GM21423 (cell line): ENCODE measurements at regions not wholly inside any gene's neighbourhood (a gene's known extent, or its start where the extent isn't known, plus 50 kb on each side); places are given as distances from the start of the nearest gene placed in this dataset.

Experiments used
- ATAC-seq: cut with Tn5 transposase; IDR thresholded peaks from one replicate; pipeline ENCODE4 v1.9.1; 2021; ENCODE audit warnings: mild to moderate bottlenecking, moderate library complexity; ENCODE audit not compliant: unreplicated experiment

DNA sequence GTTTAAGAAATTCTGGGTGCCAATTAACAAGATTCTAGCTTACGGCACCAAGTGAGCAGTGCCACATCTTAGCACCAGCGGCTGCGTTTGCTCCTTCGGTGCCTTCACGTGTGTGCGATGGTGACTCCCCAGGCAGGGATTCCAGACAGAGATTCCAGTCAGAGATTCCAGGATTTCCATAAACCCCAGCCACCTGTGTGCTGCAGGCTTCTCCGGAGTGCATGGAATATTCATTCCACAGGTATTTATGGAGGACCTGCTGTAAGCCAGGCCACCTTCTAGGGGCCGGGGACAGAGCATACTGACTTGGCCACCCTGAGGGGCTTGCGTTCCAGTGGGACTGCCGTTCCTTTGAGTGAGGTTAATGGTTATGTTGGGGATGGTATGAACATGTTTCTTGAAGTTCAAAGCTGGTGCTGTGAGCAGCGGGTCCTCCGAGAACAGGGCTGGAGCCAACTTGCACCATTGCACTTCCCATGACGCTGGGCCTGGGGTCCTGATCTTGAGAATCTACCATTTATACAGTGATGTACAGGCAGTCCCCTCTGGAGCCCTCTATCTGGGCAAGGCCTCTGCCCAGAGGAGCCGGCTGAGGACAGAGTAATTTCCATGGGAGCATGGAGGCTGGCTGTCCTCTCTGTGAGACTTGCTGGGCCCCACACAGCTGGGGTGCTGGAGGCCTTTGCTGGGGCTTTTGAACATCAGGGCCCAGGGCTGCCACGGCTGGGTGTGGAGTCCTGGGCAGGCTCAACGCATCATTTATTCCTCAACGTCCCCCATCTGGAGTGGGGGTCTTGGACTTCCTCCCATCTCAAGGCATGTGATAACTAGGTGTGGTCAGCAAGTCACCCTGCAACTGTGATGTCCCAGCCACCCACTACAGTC lies 58.8 kb upstream of the AJAP1 start:
- no peak for ATAC-seq

DNA sequence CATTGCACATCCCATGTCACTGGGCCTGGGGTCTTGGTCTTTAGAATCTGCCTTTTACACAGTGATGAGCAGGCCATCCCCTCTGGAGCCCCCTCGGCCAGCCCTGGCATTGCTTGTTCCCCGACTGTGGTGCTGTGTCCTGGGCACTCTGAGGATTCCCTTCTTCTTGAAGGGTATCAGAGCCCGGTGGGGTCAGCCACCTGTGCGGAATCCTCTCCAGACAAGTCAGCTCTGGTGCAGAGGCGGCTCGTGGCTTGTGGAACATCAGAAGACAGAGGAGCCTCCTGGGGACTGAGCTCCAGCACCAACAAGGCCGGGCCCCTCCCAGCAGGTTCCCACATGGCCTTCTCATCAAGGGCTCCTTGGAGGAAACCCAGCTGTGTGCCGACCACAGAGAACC lies 57.9 kb upstream of the AJAP1 start:
- no peak for ATAC-seq

DNA sequence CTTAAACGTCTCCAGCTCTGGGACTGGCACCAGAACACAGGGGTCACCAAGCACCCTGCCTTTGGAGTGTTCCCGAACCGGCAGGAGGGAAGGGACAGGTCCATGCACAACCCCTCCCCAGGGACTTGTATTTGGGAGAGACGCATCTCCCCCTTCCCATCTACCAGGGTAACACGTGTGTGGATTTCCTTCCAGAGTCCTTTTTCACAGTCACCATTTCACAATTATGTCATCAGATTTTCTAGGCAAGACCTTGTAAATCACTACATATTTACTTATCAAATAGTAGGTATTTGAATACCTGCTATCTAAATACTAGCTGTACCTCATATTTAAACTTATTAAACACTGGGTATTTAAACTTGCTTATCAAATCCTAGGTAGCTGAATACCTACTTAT lies 57.4 kb upstream of the AJAP1 start:
- no peak for ATAC-seq

DNA sequence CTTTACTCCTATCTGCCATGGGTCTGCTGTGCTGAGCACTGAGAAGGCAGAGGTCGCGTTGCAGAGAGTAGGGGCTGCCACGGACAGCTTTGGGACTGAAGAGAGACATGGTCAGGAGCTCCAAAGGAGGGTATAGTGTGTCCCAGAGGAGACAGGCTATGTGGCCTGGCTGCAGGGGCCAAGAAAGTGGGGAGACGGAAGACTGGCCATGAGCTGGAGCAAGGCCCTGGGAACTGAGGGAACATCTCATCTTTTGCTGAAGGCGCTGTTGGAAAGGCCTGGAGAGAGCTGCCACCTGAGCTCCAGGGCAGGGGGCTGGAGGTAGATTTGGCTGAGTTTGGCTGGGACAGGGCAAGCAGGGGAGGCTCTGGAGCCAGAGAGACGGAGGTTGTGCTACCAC lies 55.8 kb upstream of the AJAP1 start:
- no peak for ATAC-seq

DNA sequence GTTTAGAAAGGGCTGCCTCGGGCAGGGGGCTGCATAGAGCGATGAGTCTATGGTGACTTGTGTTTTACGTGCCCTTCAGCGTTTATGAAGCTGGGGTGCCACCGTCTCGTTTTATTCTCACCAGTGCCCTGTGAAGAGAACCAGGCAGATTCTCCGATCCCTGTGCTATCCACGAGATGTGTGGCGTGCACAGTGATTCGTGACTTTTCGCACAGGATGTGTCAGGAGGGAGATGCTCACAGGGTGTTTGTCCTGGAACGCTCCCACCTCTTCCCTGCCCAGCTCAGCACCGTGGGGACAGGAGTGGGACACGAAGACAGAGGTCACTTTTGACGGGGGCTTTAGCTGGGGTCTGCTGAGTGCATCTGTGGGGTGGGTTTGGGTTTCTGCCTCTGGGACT lies 54.9 kb upstream of the AJAP1 start:
- ATAC-seq: no peak

DNA sequence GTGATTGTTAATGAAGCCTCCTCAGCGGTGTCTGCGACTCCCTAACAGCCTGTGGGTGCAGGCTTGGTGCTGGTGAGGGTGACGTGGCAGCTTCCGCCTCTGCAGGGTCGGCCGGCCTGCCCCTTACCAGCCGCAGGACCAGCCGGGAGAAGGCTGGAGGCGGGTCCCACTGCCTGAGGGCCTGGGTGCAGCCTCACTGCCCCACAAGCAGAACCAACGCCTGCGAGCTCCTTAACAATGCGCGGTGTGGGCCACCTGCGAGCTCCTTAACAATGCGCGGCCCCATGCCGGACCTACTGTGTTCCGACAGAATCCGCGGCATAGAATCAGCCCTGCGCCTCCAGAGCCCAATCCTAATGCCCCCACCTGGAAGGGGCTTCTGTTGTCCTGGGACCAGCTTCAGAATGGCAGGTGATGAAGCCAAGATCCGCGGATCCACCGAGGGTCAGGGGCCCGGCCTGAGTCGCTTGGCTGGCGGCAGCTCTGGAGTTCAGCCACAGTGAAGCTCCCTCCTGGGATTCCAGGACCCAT lies 54.4 kb upstream of the AJAP1 start:
- ATAC-seq: no peak

DNA sequence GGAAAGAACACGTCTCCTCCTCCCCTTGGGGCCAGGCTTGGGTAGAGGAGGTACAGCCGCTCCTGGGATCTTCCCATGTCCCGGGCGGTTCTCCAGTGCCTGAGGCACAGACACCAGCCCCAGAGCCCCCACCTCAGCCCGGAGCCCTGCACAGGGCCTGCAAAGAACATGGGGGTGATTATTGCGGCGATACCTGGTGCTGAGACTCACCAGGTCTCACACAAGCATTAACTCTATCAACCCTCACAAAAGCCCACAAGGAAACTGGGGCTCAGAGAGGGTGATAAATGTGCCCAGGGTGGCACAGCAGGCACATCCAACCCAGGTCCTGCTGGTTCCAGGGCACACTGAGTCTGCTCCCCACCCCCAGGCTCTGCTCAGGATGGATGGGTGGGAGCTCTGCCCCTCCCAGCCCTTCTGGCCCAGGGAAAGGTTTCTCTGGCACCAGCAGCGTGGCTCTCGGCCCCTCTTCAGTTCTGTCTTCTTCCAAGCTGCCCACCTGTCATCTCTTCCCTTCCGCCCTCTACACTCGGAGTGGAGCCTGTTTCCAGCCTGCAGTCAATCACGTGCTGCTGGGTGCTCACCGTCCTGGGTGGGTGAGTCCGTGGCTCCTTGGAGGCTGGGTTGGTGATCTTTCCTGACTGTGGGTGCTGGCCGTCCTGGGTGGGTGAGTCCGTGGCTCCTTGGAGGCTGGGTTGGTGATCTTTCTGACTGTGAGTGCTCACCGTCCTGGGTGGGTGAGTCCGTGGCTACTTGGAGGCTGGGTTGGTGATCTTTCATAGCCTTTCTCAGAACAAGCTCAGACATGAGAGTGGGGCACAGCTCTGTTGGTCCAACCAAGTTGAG lies 53.6 kb upstream of the AJAP1 start:
- ATAC-seq: no peak

DNA sequence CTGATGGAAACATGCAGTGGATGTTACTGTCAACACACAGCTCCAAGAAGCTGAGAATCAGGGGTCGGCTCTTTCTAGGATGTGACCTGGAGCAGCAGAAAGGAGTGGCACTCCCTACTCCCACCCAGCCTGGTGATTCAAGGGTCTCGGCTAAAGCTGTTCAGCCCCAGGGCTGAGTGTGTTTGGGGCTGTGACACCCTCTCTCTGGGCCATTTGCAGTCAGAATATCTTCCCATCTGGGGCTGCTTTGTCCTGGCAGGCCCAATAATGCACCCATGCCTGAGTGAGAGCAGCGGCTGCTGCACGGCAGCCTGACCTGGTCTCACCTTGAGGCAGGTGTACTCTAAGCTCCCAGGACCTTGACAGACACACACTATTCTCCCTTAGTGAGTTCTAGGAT lies 52.5 kb upstream of the AJAP1 start:
- ATAC-seq: no peak

DNA sequence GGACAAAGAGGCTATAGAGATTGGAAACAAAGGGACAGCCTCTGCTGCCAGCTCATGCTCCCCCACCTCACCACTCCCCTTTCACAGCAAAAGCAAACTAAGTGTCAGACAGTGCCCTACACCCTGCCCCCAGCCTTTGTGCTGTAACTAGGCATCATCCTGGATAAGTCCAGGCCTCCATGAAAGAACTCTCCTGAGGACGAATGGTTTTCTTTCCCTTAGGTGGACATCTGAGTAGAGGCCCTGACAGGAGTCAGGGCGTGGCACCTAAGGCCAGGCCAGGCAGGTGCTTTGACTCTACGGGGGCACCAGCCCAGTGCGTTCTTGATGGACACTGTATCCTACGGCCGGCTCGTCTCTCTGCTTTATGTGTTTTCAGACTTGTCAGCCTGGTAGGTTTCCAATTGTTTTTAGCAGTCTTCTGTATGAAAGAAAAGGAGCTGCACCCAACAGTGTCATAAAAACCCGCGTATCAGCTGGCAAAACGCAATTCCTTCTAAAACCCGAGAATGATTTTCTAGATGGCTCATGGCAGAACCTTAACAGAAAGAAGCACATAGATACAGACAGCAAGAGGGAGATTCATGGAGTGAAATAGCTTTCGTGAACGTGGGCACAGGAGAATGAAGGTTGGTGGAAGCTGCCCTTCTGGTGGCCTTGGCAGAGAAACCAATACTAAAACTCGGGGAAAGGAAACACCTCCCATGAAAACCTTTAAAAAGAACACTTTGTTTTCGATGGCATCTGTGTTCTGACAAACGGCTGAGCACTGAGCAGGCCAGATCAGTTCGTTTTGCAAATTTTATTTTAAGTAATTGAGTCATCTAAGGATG lies 51.7 kb upstream of the AJAP1 start:
- ATAC-seq: no peak

DNA sequence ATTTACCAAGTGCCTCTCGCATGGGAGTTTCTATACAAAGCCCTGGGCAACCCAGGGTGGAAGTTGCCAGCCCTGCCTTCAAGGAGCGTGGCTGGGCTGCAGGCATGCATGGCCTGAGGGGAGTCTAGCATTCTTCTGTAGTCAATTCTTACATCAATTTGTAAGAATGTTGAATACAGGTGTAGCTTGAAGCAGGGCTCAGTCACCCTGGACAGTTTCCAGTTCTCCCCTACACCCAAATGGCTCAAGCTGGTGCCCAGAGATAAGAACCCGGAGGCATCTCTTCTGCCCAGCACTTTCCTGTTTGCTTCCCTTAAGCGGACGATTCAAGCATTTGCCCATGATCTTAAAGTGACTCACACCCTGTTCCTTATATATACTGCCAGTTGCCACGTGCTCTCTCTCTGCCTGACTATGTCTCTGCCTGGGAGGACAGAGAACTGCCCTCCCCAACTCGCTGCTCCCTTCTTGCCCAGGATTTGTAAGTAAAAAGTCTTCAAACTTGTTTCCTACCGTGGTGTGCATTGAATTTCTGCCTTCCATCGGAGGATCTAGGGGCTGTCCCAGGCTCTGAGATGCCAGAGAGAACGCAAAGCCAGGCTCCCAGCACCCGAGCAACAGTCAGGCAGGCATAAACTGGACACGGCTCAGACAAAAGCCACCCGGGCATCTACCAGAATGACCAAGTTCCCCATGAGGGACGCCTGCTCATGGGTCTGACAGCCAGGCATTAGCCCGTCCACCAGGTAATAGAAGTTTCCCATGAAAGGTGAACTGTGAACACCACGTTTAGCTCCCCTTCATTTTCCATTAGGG lies 50.9 kb upstream of the AJAP1 start:
- no peak for ATAC-seq
